Fibroblast of gingiva (primary cell): ENCODE measurements at regions not wholly inside any gene's neighbourhood (a gene's known extent, or its start where the extent isn't known, plus 50 kb on each side); places are given as distances from the start of the nearest gene placed in this dataset.

Source experiments
- DNase-seq: peaks from one replicate; pipeline ENCODE4 v3.0.0-alpha.2; 2011; ENCODE audit warnings: low read depth

DNA sequence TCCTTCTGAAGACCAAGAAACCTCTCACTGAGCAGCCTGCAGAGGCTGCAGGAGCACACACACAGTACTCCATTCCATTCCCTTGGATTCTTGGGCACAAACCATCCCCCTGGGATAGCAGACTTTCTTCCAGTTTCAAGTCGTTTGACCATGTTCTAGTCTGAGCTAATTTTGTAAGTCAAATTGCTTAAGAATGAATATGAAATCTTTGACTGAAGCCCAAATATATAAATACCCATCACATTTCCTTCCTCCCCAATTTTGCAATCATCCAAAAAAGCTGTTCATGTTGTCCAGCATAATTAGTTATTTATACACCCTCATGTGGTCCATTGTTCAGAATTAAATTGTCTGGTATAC is 231.2 kb upstream of the TPRG1 start:
- DNase-seq = peak; percentile 95

DNA sequence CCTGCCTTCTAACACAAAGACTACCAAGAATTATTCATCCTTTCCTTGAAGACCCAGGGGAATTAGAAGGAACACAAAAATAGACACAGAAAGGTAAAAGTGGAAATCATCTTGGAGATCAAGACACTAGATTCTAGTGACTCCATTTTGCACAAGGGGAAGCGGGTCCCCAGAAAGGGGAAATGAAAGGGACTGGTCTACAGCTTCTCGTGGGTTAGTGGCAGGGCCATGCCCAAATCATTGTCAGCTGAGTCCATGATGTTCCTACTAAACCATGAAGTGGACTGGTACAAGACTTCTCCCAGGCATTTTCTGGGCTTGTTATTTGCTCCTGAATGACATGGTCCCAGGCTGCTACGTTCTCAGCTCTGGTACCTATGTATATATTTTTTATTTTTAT is 230.7 kb upstream of the TPRG1 start:
- no peak for DNase-seq

DNA sequence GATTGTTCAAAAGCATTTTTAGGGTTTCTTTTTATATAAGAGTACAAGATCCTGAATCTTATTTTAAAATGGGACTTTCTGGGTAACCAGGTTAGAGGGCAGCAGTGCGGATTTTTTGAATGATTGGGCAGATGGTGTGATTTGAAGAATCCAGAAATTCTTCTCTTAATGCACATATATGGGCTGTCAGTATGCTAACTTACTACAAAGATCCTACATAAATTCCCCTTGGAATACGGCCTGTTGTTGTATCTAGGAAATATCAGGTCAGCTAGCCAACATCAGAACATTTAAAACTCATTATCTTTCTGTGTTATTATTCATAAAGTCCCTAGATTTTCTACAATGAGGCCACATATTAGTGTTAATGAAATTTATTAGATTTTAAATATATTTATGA is 229.6 kb upstream of the TPRG1 start:
- DNase-seq = no peak

DNA sequence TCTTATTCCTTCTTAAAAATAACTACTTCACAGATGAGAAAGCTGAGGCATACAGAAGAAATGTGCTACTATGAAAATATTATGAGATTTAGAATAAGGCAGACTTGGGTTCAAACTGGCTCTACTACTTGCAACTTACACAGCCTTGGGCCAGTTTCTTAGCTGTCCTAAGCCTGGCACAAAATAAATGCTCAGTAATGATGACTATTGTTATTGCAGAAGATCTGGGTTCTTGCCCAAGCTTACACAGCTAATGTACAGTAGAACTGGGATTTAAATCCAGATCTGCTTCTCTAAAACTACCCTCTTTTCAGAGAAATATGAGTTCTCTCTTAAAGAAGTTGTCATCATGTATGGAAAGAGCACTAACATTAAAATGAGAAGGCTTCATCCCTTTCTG is 228.2 kb upstream of the TPRG1 start:
- peak; percentile 69 for DNase-seq

DNA sequence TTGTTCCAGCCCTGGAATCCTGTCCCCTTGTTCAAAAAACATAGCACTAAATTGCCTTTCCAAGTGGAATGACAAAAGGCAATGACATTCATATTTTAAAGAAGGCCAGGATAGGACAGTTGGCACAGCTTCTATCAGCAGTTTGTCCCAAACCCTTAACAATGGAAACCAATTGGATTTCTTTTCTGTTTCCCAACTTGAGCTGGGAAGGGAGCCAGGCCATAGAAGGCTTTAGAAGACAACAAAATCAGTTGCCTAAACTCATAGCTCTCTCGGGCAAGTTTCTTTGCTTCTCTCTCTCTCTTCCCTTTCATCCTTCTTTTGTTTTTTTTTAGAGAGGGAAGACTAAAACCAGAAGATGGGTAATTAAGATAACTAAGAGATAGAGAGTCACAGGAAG is 227.7 kb upstream of the TPRG1 start:
- peak; percentile 64 for DNase-seq

DNA sequence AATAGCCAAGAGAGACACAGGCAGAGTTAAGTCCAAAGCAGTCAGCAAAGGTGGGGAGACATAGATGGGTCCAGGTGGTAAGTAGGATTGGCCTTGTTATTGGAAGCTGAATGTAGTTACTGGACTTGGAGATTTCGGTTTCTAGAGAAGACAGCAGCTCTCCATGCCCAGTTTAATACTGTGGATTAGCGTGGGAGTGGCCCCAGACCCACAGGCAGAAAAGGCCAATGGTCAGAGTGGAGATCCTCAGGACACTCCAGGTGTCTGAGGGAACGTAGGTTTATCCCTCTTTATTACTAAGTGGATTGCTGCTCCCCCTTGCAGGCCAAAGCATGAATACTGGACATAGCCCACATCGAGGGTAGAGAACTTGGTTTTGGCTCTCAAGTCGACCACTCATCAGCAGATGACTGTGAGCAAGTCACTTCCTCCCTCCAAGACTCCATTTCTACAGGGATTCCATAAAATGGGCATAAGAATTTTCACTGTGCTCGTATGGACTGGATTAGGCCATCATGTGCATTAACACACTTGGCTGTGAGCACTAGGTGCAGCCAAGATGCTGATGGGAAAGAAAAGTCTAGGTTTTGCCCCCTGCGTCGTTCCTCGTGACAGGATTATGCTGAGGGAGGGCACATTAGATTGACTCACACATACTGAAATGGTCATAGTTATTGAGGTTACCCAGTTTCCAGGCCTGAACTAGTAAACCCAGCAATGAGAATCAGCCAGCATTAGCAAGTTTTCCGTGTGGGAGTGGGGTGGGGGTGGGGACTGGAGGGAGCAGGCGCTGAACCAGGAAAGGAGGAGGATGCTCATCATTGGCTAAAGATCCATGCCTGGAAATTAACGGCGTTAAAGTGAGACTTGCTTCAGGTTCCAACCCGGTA is 225.2 kb upstream of the TPRG1 start:
- peak; percentile 61 for DNase-seq

DNA sequence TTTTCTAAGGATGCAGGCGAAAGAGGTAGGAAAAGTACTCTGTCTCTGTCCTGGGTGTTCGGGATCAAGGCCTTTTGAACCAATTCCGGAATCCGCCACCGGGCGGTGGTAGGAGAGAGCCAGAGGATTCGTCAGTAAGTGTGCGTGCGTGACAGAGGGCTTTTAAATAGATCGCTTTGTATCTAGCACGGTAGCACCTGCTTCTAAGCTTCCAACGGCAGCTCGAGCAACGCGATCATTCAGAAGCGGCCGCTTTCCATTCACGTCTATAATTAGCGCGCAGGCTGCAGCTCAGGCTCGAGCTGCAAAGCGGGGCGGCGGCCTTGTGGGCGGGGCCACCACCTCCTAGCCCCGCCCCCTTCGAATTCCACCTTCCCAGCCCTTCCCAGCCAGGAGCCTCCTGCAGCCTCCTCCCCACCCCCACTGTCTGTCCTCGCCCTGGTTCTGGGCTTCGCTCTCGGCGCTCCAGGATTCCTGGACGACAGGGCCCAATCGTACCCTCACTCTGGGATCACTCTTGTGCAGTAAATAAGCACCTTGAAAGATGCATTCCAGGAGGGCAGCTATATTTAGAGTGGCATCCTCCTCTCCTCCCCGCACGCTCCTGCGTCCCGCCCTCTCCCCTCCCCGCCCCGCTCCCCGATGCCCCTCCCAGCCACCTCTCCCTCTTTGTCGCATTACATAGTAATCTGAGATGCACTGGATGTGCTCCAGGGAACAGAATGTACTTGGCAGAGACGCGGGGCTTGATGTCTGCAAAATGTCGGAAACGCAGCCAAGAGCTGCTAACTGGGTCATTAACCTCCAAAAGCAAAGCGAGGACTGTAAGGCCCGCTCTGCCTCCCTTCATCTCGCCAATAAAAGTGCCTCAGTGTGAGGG is 224.1 kb upstream of the TPRG1 start:
- DNase-seq = peak; percentile 100

DNA sequence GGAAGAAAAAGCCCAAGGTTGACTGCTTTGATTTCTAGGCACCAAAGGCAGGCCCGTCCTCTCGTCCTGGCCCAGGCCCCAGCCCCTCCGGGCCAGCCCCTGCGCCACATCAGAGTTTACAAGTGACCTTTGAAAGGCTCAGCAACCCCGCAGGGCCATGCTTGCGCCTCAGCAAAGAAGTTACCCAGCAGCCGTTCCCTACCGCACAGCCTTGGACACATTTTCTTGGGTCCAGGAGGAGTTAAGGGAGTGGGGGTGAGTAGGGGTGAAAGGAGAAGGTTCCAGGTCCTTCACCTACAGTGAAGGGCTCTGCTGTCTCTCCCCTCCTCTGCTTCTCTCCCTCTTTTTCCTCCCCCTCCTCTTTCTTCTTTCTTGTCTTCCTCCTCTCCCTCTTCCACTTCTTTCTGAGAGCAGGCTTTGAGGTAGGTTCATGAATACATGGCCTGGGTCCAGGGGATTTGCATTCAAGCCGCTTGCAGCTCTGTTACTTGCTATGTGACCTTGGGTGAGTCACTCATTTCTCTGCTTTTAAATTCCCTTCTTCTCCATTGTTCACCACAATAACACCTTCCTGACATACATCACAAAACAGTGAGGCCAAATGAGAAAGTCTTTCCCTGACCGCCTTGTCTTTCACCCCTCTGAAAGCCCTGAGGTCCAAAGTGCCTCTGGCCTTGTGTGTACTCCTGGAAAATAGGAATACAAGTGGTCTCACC is 223.3 kb upstream of the TPRG1 start:
- DNase-seq = peak; percentile 90

DNA sequence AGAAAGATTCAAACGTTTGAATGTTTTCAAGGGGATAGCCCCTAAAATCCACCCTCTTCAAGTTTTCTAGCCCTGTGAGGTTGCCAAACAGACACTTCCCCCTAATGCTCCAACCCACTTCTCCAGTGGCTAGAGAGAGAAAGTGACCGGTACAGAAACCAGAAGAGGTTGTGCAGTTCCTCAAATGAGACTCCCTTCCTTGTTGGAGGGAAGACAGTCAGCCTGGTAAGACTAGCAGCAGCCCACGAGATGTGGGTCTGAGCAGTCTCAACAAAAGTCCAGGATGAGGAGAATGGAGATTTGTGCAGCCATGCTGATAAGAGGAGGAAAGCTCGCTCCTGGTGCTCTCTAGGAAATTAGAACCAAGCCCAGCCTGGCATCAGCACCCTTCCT is 222.8 kb upstream of the TPRG1 start:
- no peak for DNase-seq

DNA sequence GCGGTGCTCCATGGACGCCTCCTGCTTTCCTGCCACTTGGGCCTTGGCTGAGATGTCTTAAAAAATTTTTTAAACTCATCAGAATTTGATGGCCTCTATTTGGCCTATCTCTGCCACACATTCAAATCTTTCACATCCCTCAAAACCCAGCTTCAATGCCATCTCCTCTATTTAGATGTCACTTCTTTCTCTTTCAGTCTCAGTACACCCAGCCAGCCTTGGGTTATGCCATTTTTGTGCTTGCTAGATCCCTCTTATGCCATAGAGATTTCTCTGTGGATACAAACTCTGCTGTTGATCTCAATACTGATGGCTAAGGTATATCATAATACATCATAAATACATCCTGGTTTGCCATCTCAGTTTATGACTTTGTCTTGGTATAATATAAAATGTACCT is 222.3 kb upstream of the TPRG1 start:
- DNase-seq = no peak

DNA sequence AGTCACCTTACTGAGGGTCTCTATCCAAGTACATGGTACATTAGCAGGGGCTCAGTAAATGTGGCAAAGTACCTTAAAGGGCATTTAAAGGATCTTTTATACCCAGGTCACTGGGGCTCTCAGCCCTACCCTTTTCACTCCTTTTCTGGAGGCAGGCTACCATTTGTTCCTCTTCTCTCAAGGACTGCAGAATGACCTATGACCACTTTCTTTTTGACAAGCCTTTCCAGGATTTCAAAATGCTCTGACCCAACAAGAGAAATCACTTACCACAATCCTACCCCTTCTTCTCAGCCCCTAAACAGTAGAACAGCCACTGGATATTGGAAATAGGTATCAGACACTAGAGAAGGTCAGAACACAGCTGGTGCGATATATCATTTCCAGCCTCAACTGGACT is 221.8 kb upstream of the TPRG1 start:
- DNase-seq = no peak

DNA sequence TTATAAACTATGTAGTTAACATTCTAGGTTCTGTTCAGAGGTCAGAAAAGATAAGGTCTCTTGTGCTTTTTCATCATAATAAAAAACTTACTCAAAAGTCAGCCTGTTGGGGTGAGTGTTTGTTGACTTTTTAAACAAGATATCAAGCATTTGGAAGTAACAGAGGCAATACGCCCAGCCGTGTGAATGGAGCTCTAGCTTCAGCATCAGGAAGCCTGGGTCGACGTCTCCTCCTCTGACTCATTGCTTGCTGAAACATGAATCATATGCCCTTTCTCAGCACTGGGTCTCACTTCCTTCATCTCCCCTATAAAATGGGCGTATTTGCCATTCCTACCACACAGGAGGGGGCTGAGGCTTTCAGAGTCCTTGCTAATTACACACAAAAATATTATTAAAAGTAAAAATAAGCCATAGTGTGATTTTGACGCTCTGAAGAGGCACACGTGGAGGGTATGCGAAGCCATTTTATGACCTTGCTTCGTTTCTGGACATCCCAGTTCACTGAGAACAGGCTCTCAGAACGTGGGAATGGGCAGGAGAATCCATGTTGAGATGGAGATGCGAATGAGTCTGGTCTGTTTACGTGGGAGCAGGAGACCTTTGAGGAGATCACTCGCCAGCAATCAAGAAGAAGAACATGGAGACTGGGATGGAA is 220.8 kb upstream of the TPRG1 start:
- peak; percentile 96 for DNase-seq

DNA sequence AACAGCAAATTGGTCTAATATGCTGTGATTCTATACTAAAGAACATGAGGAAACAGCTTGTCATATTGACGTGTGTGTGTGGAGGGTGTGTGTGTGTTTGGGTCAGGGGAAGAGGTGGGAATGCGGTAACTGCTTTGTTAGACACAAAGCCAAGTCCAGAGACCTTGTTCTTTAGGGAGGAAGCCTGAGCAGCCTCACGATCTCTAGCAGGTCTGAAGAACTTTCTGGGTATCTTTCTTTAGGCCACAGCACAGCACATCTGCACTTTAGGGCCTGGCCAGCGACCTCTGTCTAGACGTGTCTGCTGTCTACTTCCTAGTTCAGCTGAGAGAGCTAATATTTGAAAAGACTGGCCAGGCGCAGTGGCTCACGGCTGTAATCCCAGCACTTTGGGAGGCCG is 220.0 kb upstream of the TPRG1 start:
- no peak for DNase-seq

DNA sequence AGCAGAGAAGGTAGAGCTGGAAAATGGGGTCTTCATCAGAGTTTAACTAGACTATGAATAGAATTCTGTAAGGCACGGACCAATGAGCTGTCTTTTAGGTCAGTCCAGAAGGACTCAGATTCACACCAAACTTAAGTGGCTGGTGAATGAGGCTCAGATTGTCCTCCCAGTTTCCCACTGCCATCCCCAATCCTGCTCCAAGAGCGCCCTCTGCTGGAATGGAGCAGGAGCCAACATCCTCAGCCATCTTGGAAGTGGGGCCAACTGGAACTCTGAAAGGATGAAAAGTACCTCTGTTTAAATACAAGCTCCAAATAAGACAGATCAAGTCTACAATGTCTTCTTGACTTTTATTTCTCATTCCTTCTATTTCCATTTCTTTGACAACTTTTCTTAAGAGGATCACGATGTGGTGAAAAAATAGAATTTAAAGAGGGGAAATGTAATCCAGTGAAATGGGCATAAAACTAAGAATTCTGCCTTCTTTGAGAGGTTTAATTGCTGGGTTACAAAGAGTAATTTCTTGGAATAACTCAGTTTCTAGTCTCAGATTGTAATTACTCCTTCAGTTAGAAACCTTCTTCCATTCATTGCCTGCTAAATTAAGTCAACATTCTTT is 217.1 kb upstream of the TPRG1 start:
- peak; percentile 83 for DNase-seq

DNA sequence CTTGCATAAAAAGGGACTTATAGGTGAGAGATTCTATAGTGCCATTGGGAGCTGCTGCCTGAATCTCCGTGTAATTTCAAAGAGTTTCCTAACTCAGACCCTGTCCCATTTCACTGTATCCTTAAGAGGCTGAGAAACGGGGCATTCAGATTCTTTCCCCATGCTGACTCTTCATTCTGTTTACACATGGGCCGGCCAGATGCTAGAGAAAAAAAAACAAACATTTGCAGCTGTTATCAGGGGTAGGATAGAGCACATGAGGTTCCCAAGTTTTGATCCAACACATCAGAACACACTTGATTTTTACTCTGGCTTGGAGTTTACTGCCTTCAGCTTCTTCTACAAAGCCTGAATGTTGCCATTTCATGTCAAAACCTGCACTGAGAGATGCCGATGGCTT is 215.9 kb upstream of the TPRG1 start:
- peak; percentile 38 for DNase-seq

DNA sequence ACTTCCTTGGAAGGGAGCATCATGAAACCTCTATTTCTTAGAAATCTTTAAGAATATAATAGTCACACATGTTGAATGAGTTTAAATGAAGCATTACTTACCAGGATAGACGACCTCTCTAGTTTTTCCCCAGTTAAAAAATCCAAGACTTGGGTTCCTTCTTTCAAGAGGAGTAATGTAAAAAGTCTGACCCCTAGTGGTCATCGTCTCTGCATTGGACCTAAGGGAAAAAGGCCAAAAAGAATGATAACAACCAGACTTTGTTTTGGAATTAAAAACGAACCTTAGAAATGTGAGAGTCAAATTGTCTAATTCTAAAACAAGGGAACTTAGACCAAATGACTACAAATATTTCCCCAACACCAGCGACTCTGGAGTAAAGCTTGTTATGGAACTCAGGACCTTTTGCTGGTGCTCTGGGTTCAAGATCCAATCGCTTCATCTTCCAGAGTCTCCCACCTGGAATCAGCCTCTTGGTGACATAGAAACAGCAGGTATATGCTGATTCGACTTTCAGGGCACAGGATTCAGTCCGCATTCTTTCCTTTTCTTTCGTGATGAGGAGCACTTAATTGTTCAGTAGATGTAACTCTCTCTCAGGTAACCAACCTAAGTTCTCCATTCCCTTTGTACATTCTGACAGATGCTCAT is 214.8 kb upstream of the TPRG1 start:
- DNase-seq = peak; percentile 66

DNA sequence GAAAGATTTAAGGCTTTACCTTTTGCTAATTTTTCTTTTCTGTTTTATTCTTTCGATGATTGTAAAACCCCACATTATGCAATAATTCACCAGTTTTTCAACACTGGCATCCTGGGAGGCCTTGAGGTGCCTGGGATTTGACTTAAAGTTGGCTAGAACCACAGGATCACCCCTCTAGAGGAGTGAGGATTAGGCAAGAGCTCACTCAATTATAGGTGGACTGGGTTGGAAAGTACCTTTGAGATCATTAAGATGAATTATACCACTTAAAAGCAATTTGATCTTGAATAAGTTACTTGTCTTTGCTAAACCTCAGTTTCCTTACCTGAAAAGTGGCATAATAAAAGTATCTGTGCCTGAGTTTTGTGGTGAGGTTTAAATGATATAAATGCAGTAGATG is 212.8 kb upstream of the TPRG1 start:
- DNase-seq = no peak

DNA sequence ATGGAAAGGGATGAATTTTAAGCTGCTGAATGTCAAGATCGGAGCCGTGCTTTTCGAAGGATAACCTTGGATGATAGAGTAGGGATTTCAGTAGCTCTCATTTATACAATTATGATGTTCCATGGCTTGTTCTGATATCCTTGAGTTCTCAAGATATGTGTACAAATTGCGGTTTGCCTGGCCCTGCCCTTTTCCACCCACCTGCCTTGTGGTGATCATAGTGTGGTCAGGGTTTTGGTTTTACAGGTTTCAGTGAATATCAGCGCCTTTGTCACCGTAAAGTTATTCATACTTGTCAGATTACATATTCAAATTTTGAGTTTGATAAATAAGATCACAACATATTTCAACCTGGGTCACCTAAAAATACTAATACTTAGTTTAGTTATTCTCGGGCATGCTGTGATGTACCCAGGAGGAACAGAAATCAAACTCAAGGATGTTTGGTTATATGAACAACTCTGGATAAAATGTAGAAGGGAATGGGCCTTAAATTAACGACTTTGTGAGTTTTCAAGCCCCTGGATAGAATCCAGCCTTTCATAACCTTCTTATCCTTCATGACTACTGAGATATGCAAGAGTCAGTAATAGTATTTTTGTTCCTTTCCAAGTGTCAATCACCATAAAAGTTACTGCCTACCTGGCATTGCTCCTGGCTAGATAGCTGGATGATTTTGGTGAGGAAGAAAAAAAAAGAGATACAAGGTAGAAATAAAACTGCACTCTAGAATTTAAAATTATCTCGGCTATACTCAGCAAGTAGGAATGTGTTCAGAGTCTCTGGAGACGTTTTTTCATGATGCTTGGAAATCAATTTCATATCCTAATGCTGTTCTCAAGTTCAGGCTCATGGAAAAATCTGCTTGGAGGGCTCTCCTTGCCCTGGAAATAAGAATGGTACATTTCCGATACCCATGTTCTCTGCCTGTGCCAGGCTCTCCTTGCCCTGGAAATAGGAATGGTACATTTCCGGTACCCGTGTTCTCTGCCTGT is 209.2 kb upstream of the TPRG1 start:
- DNase-seq = no peak

DNA sequence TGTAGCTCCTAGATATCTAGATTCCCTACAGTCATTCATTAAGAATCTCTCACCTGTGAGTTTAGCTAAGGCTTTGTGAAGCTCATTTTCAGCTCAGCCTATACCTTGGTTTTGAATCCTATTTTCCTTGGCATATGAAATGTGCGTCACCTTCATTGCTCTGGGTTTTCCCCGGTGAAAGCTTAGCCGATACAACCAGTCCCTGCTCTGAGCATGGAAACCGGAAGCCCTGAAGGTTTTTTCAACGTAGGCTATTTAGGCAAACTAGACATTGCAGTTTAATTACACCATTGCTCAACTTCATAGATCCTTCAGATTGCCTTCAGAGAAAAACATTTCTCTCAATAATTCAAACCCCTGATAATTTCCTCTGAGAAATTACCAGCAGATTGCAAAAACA is 206.8 kb upstream of the TPRG1 start:
- DNase-seq = no peak

DNA sequence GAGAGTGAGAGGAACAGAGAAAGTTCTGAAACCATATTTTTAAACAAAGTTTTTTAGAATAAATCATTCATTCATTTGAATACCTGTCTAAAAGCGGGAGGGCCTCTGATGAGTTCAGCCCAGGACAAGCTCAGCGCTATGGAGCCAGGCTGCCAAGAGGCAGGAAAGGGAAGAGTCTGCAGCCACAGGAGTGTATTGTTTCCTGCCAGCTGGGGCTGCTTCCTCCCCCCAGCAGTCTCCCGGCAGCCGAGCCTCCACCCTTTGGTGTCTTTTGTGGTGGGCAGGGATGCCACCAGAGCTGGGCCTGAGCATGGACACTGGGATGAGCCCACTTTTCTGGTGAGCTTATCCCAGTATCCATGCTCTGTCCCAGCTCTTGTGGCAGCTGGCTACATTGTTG is 199.5 kb upstream of the TPRG1 start:
- no peak for DNase-seq
